RCC 7860 (cell line): ENCODE measurements at regions not wholly inside any gene's neighbourhood (a gene's known extent, or its start where the extent isn't known, plus 50 kb on each side); places are given as distances from the start of the nearest gene placed in this dataset.
"Not testable (repeated sequence)": the region's sequence is repeated elsewhere in the genome, so short reads cannot be mapped to it uniquely, and the experiment has no call there.

Experiments used
- DNase-seq: peaks from one replicate; pipeline ENCODE4 v3.0.0-alpha.2; 2015; ENCODE audit warnings: low spot score
- FAIRE-seq: peaks from 2 replicates; lab custom pipeline; 2012; peaks lifted over from hg19 to GRCh38; lab: Jason Lieb, UNC

DNA sequence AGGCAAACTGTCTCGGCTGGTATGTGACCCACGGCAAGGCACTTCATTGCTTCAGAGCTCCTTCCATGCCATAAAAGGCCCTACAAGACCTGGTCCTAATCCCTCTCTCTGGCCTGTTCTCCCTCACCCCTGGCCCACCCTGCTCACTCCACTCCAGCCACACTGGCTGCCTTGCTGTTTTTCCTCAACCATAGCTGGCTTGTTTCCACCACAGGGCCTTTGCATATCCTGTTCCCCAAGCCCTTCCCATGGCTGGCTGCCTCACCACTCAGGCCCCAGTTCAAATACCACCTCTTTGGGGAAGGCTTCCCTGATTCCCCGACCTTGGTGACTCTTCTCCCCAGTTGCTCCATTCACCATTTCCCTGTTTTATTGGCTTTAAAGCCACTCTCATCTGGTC, 230.8 kb upstream of the FRG2C start:
- DNase-seq, FAIRE-seq: not testable (repeated sequence)

DNA sequence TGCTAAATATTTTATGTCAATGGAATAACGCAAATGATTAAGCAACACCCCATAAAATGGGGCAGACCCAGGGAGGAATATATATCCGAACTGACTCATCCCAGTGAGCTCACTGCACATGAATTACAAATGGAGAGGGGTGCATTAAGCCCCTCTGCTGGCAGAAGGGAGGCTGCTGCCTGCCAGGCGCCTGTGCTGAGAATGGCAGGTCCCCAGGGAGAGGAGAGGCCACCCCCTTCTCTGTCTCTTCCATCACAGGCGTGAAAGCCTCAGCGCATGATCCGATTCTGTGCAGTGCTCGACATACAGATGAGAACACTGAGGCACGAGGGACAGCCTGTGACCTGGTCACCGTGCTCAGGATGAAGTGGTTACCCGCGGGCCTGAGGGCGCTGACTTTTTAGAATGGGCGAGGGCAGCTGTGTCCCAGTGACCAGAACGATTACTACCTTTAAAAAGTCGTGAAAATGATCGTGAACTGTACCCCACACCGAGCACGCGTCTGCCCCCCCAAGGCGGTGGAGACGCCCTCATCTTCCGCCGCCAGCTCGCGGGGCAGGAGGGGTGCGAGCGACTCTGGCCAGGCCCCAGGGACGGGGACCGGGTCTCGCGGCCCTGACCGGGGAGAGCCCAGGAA, 229.7 kb upstream of the FRG2C start:
- DNase-seq = peak; percentile 67
- FAIRE-seq = not testable (repeated sequence)

DNA sequence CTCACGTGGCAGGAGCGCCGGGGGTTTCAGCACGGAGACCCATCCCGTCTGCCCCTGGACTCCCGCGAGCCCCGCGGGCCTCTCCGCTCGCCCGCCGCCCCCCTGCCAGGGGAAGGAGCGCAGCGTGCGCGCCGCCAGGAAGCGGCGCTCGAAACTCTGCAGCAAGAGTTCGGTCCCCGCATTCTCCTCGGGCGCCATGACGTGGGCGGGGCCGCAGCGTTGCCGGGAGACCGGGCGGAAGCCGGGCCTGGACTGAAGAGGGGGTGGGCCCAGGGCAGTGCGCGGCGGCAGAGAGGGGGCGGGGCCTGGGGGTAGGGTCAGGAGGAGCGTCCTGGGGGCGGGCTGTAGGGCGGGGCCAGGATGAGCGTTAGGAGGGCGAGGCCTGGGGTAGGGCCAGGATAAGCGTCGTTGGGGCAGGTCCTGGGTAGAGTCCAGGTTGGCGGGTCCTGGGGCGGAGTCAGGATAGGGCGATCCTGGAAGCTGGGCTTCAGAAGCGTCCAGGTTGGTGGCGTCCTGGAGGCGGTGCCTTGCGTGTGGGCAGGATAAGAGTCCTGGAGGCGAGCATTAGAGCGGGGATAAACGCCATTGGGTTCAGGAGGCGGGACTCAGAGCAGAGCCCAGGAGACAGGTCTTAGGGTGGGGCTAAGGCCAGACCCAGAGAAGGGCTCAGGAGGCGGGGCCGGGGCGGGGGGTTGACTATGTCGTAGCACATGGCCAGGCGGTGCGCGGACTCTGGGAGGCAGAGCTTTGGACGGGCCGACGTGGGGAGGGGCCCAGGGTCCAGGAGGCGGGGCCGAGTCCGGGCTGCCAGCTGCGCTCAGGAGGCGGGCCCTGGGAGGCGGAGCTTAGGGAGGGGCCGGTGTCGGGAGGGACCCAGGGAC, 229.0 kb upstream of the FRG2C start:
- FAIRE-seq = peak; percentile 79
- peak; percentile 93 for DNase-seq

GRCh38 chr3:75435794-75436400, 228.2 kb upstream of the FRG2C start:
- DNase-seq, FAIRE-seq: not testable (repeated sequence)

DNA sequence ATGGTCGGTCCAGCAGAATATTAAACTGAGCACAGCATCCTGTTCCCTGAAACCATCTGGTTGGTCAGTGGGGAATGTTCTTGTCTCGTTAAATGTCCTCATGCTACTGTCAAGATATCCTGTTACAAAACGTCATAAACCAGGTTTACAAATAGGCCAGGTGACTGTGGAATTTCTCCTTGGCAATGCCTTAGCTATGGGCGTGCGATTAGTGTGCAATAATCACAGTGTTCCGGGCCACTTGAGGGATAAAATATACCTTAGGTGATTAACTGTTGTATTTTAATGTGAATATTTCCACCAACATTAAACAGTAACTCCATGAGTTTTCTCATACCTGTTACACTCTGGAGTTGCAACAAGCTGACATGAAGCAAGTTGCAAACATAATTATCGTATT, 223.1 kb upstream of the FRG2C start:
- FAIRE-seq, DNase-seq: not testable (repeated sequence)

DNA sequence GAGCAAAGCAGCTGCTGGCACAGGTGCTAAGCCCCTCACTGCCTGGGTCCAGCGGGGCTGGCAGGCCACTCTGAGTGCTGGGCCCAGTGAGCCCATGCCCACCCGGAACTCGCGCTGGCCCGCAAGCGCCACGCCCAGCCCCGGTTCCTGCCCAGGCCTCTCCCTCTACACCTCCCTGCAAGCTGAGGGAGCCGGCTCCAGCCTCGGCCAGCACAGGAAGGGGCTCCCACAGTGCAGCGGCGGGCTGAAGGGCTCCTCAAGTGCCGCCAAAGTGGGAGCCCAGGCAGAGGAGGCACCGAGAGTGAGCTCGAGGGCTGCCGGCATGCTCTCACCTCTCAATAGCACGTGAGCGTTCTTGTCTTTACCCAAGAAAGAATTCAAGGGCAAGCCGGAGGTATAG, 219.5 kb upstream of the FRG2C start:
- DNase-seq, FAIRE-seq: not testable (repeated sequence)

DNA sequence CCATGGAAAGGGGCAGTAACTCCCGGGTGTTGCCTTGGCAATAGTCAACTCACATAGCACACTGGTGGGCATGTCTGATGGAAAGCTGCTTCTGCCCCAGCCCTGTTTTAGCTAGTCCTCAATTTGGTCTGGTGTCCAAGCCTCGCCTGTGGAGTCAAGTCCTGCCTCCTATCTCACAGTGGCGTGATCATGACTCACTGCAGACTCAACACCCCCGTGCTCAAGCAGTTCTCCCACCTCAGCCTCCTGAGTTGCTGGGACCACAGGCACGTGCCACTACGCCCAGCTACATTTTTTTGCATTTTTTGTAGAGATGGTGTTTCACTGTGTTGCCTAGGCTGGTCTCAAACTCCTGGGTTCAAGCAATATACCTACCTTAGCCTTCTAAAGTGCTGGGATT, 218.9 kb upstream of the FRG2C start:
- DNase-seq, FAIRE-seq: not testable (repeated sequence)

- not testable (repeated sequence) for DNase-seq, FAIRE-seq
Observed at GRCh38 chr3:75446948-75447347, 217.2 kb upstream of the FRG2C start.

GRCh38 chr3:75453328-75453727, 210.8 kb upstream of the FRG2C start:
- peak; percentile 3 for DNase-seq
- FAIRE-seq = not testable (repeated sequence)

GRCh38 chr3:75453839-75454238, 210.3 kb upstream of the FRG2C start:
- not testable (repeated sequence) for DNase-seq, FAIRE-seq

DNA sequence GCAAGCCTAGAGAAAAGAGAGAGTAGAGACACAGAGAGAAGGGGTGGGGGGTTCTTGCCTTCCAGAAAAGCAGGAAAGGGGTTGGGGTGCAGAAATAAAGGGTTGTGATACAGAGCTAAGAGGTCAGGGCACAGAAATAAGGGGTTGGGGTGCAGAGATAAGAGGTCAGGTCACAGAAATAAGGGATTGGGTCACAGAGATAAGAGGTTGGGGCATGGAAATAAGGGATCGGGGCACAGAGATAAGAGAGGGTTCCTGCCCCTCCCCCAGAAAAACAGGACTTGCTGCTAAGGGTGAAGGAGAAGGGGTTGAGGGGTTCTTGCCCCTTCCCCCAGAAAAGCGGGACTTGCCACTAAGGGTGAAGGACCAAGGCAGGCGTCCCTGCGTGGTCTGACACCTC, 189.6 kb upstream of the FRG2C start:
- not testable (repeated sequence) for FAIRE-seq

DNA sequence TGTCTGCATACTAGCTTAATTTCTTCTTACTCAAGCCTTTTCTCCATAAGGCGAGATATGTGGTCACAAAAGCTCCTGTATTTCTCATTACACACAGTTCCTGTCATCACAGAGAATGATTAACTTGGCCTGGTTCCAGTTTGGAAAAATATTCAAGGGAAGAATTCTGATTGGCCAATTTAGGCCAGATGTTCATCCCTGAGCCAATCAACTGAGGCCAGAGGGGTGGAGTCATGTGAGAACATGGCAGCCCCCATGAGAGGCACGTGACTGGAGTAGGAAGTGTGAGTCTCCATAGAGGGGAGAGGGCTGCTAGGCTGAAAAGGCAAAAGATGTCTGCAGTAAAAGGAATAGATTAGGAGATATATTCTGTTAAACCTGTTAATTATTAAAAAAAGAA, 167.5 kb upstream of the FRG2C start:
- not testable (repeated sequence) for FAIRE-seq, DNase-seq

More for the DNA sequence above, 189.6 kb upstream of the FRG2C start:
- not testable (repeated sequence) for DNase-seq

DNA sequence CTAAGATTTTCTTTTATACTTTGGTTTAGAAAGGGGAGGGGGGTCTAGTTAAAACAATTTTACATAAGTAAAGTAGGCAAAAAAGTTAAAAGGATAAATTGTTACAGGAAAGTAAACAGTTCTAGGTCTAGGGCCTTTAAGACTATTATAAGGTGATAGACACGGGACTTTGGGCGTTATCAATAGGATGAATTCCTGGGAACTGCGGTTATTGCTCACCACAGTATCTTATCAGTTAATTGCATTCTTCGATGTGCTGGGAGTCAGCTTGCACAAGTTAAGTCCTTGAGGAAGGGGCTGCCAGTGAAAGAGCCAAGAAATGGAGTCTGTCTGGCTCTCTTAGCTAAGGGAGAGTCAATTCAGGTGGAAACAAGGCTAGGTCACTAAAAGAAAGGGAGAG, 163.8 kb upstream of the FRG2C start:
- FAIRE-seq = not testable (repeated sequence)

GRCh38 chr3:75502171-75502570, 162.0 kb upstream of the FRG2C start:
- DNase-seq, FAIRE-seq: not testable (repeated sequence)

More for the DNA sequence above, 163.8 kb upstream of the FRG2C start:
- not testable (repeated sequence) for DNase-seq

- peak; percentile 4 for DNase-seq
- FAIRE-seq = not testable (repeated sequence)
Observed at GRCh38 chr3:75502769-75503756, 161.1 kb upstream of the FRG2C start.

DNA sequence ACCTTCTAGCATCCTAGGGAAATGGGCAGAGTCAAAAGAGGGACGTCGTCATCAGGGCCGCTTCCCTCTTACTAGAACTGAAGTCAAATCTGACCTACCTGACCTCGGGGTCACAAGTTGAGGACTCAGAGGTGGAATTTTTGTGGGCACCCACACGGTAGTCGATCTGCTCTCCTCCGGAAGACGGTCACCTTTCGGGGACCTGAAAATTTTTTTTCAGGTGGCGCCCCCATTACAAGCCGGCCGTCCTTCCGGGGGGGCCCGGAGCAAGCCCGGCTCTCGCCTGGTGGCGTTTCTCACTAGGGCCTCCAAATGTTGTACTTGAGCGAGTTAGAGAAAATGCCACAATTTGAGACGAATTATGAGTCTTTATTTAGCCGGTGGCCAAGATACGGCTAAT, 157.5 kb upstream of the FRG2C start:
- FAIRE-seq (no peak), DNase-seq (no peak)

DNA sequence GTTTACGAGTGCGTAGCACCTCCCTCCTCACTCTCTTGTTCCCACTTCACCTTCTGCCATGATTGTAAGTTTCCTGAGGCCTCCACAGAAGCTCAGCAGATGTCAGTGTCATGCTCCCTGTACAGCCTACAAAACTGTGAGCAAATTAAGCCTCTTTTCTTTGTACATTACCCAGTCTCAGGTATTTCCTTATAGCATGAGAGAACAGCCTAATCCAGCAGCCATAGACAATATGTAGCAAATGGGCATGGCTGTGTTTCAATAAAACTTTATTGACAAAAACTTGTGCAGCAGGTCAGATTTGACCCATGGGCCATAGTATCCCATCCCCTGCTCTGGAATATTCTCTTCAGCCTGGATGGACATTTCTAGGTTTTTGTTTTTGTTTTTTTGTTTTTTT, 156.2 kb upstream of the FRG2C start:
- not testable (repeated sequence) for DNase-seq, FAIRE-seq

GRCh38 chr3:75527657-75528056, 136.5 kb upstream of the FRG2C start:
- FAIRE-seq = not testable (repeated sequence)

DNA sequence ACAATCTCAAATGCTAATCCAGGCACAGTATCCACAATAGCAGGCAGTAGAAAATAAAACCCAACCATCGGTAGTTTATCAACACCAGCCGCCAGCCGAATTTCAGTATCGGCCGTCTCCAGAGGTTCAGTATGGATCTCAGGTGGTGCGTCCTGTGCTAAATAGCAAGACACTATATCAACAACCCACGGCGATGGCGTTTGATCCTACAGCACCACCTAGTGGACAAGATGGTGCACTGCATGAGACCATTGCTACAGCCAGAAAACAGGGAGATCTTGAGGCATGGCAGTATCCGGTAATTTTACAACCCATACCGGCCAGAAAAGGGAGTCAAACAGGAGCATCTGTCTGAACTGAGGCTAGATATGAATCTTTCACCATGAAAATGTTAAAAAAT, 112.0 kb upstream of the FRG2C start:
- FAIRE-seq = not testable (repeated sequence)
- DNase-seq = peak; percentile 4

More at GRCh38 chr3:75527657-75528056, 136.5 kb upstream of the FRG2C start:
- DNase-seq = not testable (repeated sequence)

DNA sequence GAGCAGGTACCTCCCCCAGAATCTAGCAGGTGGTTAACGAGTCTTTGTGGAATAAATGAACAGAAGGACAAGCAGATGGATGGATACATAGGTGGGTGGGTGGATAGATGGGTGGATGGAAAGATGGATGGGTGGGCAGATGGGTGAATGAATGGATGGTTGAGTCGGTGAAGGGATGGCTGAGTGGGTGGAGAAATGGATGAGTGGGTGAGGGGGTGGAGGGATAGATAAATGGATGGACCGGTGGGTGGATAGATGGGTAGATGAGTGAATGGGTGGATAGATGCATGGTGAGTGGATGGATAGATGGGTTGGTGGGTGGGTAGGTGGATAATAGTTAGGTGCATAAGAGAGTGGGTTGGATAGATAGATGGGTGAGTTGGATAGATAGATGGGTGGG, 99.7 kb upstream of the FRG2C start:
- not testable (repeated sequence) for FAIRE-seq, DNase-seq
